ENCODE measurements at regions not wholly inside any gene's neighbourhood (a gene's known extent, or its start where the extent isn't known, plus 50 kb on each side); places are given as distances from the start of the nearest gene placed in this dataset.

GRCh38 chr13:22563272-22563671, 617.5 kb upstream of the SGCG start:
- Histone ChIP-seq H2BK5ac (ENCODE audit: low read depth, low read length, poor library complexity, severe bottlenecking) (no peak overlapping the region), H3K9ac (ENCODE audit: low read depth, low read length) (no peak overlapping the region), H4K20me1 (ENCODE audit: insufficient read depth, low read length) (no peaks in the 10 kb centered on the region), H2AFZ (replicated peaks; ENCODE audit: low read length, poor library complexity) (no peak overlapping the region), H2BK20ac (ENCODE audit: low read depth, low read length) (no peak overlapping the region), H3K27ac (ENCODE audit: insufficient read depth, low read length) (no peak overlapping the region), H3K56ac (ENCODE audit: extremely low read depth, insufficient read depth, low read length) (no peak overlapping the region), H3K4me3 (ENCODE audit: insufficient read depth, low read depth, low read length) (no peak overlapping the region), H2AK9ac (replicated peaks; ENCODE audit: low read depth, low read length, poor library complexity) (no peak overlapping the region), H2BK120ac (ENCODE audit: low read depth, low read length) (no peak overlapping the region), H4K5ac (ENCODE audit: low read depth, low read length) (no peak overlapping the region), H3K4me2 (ENCODE audit: low read depth, low read length) (no peak overlapping the region), H2BK15ac (ENCODE audit: low read depth, low read length) (no peak overlapping the region), H3K18ac (ENCODE audit: low read depth, low read length) (no peak overlapping the region), H3K4ac (ENCODE audit: low read depth, low read length) (no peak overlapping the region), H4K91ac (ENCODE audit: insufficient read depth, low read depth, low read length) (no peak overlapping the region), H3K36me3 (ENCODE audit: control insufficient read depth, insufficient read depth, low read length) (no peaks in the 10 kb centered on the region), H4K8ac (ENCODE audit: low read depth in 2 of 2, low read length in 2 of 2) (no peak overlapping the region), H3K9me1 (ENCODE audit: insufficient read depth, low read length) (no peaks in the 10 kb centered on the region), H3K27me3 (ENCODE audit: control insufficient read depth, insufficient read depth, low read length) (no peaks in the 10 kb centered on the region), H2AK5ac (ENCODE audit: low read depth, low read length) (no peak overlapping the region), H3K4me1 (ENCODE audit: control insufficient read depth, insufficient read depth, low read length) (no peaks in the 10 kb centered on the region), H3K23ac (ENCODE audit: low read depth, low read length) (no peak overlapping the region), H3K14ac (replicated peaks; ENCODE audit: low read depth, low read length) (no peak overlapping the region), H3K9me3 (ENCODE audit: control insufficient read depth, insufficient read depth, low read length) (no peaks in the 10 kb centered on the region), H3K79me1 (ENCODE audit: low read depth in 1 of 2, low read length in 2 of 2) (no peaks in the 10 kb centered on the region)
- DNase-seq, result no peak
- no TSS peak for BruUV-seq (replicated peaks)
- no peak for ATAC-seq (ENCODE audit: low read depth)
- TF ChIP-seq CEBPB (IDR thresholded peaks at IDR 0.05; ENCODE audit: low read depth, low read length), result no peak
- TF ChIP-seq FOS (IDR thresholded peaks at IDR 0.05; ENCODE audit: low read depth, low read length), result no peak
- no peak for TF ChIP-seq POLR2A (IDR thresholded peaks at IDR 0.05; ENCODE audit: low read depth, low read length)
- TF ChIP-seq MAFK (IDR thresholded peaks at IDR 0.05; ENCODE audit: low read depth, low read length), result no peak
- TF ChIP-seq SMC3 (IDR thresholded peaks at IDR 0.05; ENCODE audit: low read depth, low read length), result no peak
- TF ChIP-seq CTCF (conservative IDR thresholded peaks at IDR 0.05; ENCODE audit: low read depth, low read length), result no peak
- TF ChIP-seq ELK1 (IDR thresholded peaks at IDR 0.05; ENCODE audit: borderline replicate concordance, low read depth, low read length), result no peak
- TF ChIP-seq RCOR1 (IDR thresholded peaks at IDR 0.05; ENCODE audit: insufficient replicate concordance, low read length), result no peak
- TF ChIP-seq CHD1 (IDR thresholded peaks at IDR 0.05; ENCODE audit: low read depth, low read length), result no peak
- TF ChIP-seq, protein P1, sequence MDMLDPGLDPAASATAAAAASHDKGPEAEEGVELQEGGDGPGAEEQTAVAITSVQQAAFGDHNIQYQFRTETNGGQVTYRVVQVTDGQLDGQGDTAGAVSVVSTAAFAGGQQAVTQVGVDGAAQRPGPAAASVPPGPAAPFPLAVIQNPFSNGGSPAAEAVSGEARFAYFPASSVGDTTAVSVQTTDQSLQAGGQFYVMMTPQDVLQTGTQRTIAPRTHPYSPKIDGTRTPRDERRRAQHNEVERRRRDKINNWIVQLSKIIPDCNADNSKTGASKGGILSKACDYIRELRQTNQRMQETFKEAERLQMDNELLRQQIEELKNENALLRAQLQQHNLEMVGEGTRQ (IDR thresholded peaks at IDR 0.05; ENCODE audit: low read depth, low read length), result no peak
- TF ChIP-seq NFE2L2 (IDR thresholded peaks at IDR 0.05; ENCODE audit: low read depth, low read length), result no peak
- TF ChIP-seq MXI1 (IDR thresholded peaks at IDR 0.05; ENCODE audit: borderline replicate concordance, low read depth, low read length), result no peak
- dilution Hi-C loops (cut with HindIII; ENCODE audit: low sequenced_read_pairs, unreplicated experiment), result no loop called here
- ChIA-PET CTCF (no interaction called here), POLR2A (ENCODE audit: unreplicated experiment) (no interaction called here)
- intact Hi-C loops (cut with micrococcal nuclease), result no loop called here
- in situ Hi-C loops (cut with MboI; ENCODE audit: low sequenced_read_pairs), result no loop called here
